Neural progenitor cell (in vitro differentiated cells): ENCODE measurements at regions not wholly inside any gene's neighbourhood (a gene's known extent, or its start where the extent isn't known, plus 50 kb on each side); places are given as distances from the start of the nearest gene placed in this dataset.
A peak's percentile ranks its signal among the peaks of the same experiment; 100 is the strongest.
"Not testable (repeated sequence)": the region's sequence is repeated elsewhere in the genome, so short reads cannot be mapped to it uniquely, and the experiment has no call there.

Source experiments
- DNase-seq: peaks from one replicate; pipeline ENCODE4 v3.0.0-alpha.2; 2016; ENCODE audit warnings: low spot score
- H2AFZ ChIP-seq: fragments of 200-600 bp; sonication (generic); replicated peaks from 2 replicates; pipeline ENCODE4 v1.6.1; 2016; ENCODE audit warnings: antibody characterized with exemption
- H3F3A ChIP-seq: fragments of 200-600 bp; sonication (generic); 2 replicates; pipeline ENCODE4 v1.6.1; 2016; ENCODE audit warnings: antibody characterized with exemption, low read depth
- H3K27ac ChIP-seq: fragments of 200-600 bp; sonication (generic); 2 replicates; pipeline ENCODE4 v1.5.1; 2016; ENCODE audit warnings: mild to moderate bottlenecking
- H3K27me3 ChIP-seq: fragments of 200-600 bp; sonication (generic); 2 replicates; pipeline ENCODE4 v1.6.1; 2016; ENCODE audit warnings: mild to moderate bottlenecking, moderate library complexity
- H3K36me3 ChIP-seq: fragments of 200-600 bp; sonication (generic); 2 replicates; pipeline ENCODE4 v1.5.1; 2016
- H3K4me1 ChIP-seq: fragments of 200-600 bp; sonication (generic); 2 replicates; pipeline ENCODE4 v1.6.1; 2016; ENCODE audit warnings: mixed run types
- H3K4me2 ChIP-seq: fragments of 200-600 bp; sonication (generic); 2 replicates; pipeline ENCODE4 v1.6.1; 2016
- H3K4me3 ChIP-seq: fragments of 200-600 bp; sonication (generic); 2 replicates; pipeline ENCODE4 v1.5.1; 2016
- H3K79me2 ChIP-seq: fragments of 200-600 bp; sonication (generic); 2 replicates; pipeline ENCODE4 v1.6.1; 2016; ENCODE audit warnings: low read depth
- H3K9ac ChIP-seq: fragments of 200-600 bp; sonication (generic); 2 replicates; pipeline ENCODE4 v1.6.1; 2016
- H3K9me3 ChIP-seq: fragments of 200-600 bp; sonication (generic); 2 replicates; pipeline ENCODE4 v1.5.1; 2016; ENCODE audit warnings: low read depth
- H4K20me1 ChIP-seq: fragments of 200-600 bp; sonication (generic); 2 replicates; pipeline ENCODE4 v1.6.1; 2016; ENCODE audit warnings: low read depth
- H3K27ac Mint-ChIP-seq: 3 replicates; pipeline ENCODE4 v1.8.0; 2021; ENCODE audit warnings: mixed read lengths
- H3K27me3 Mint-ChIP-seq: 2 replicates; pipeline ENCODE4 v1.8.0; 2022; ENCODE audit warnings: low read depth, mild to moderate bottlenecking, inconsistent platforms, moderate library complexity, mixed read lengths; ENCODE audit not compliant: insufficient read depth
- H3K36me3 Mint-ChIP-seq: 3 replicates; pipeline ENCODE4 v1.8.0; 2021; ENCODE audit warnings: mixed read lengths
- H3K4me1 Mint-ChIP-seq: 3 replicates; pipeline ENCODE4 v1.8.0; 2021; ENCODE audit warnings: mixed read lengths
- H3K4me3 Mint-ChIP-seq: 3 replicates; pipeline ENCODE4 v1.8.0; 2021; ENCODE audit warnings: mild to moderate bottlenecking, moderate library complexity, mixed read lengths
- H3K9me3 Mint-ChIP-seq: 3 replicates; pipeline ENCODE4 v1.8.0; 2020; ENCODE audit warnings: mixed read lengths
- EZH2 ChIP-seq: fragments of 200-600 bp; sonication (generic); IDR thresholded peaks from 2 replicates; pipeline ENCODE4 v1.6.1; 2017; ENCODE audit warnings: antibody characterized with exemption, mild to moderate bottlenecking, moderate library complexity
- EZH2phosphoT487 ChIP-seq: fragments of 200-600 bp; sonication (generic); IDR thresholded peaks from 2 replicates; pipeline ENCODE4 v1.6.1; 2017; ENCODE audit warnings: antibody characterized with exemption
- TF ChIP-seq, protein P1 (sequence below): fragments of 200-600 bp; sonication (generic); IDR thresholded peaks from 2 replicates; pipeline ENCODE4 v1.5.1; 2017; ENCODE audit warnings: antibody characterized with exemption, mild to moderate bottlenecking

DNA sequence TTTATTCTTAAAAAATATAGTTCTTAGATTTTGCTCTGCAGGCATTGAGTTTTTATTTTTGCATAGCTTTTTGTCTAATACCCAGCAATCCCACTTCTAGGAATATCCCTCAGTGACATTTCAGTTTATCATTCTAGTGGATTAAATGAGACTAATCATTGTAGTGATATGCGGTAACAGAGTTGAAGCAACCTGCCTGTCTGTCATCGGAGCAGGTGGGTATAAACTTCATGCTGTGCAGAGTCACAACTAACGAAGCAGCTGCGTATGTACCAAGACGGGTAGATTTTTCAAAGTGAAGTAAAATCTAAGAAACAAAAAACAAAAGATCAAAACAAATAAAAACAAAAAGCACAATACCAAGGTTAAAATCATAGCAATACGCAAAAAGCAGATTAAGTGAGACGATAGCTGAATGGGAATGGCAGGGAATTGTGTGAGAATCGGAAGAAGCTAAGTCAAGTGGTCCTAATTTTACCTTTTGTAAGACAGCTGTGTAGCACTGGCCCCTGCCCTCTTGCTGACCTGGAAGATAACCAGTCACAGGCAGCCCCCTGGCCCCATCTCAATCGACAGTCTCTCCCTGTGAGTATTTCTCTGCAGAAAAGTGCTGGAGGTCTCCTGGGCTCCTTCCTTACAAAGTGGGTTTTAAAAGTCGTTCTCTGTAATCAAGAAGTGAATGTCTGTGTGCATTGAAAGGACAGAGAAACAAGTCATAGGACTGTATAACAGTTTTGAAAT, 169.2 kb downstream of the OR2B2 start:
- H3K27me3 Mint-ChIP-seq, result peaks cover 10% of the 10 kb centered on the region
- H3F3A ChIP-seq, result peaks cover 6% of the 10 kb centered on the region
- no peaks in the 10 kb centered on the region for H3K79me2 ChIP-seq
- peak overlapping the region; percentile 19 for H3K4me3 ChIP-seq
- peaks cover 11% of the 10 kb centered on the region for H3K4me1 Mint-ChIP-seq
- peak; percentile 42 for DNase-seq
- no peaks in the 10 kb centered on the region for H3K9me3 ChIP-seq
- no peak overlapping the region for H2AFZ ChIP-seq
- peaks cover 89% of the 10 kb centered on the region for H3K27me3 ChIP-seq
- H3K4me2 ChIP-seq, result peak overlapping the region; percentile 67
- H3K27ac Mint-ChIP-seq, result no peak overlapping the region
- H3K27ac ChIP-seq, result no peak overlapping the region
- no peak overlapping the region for H3K4me3 Mint-ChIP-seq
- TF ChIP-seq EZH2 (no peak), EZH2phosphoT487 (no peak)
- TF ChIP-seq, protein P1, sequence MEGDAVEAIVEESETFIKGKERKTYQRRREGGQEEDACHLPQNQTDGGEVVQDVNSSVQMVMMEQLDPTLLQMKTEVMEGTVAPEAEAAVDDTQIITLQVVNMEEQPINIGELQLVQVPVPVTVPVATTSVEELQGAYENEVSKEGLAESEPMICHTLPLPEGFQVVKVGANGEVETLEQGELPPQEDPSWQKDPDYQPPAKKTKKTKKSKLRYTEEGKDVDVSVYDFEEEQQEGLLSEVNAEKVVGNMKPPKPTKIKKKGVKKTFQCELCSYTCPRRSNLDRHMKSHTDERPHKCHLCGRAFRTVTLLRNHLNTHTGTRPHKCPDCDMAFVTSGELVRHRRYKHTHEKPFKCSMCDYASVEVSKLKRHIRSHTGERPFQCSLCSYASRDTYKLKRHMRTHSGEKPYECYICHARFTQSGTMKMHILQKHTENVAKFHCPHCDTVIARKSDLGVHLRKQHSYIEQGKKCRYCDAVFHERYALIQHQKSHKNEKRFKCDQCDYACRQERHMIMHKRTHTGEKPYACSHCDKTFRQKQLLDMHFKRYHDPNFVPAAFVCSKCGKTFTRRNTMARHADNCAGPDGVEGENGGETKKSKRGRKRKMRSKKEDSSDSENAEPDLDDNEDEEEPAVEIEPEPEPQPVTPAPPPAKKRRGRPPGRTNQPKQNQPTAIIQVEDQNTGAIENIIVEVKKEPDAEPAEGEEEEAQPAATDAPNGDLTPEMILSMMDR, result no peak
- H3K4me1 ChIP-seq, result peaks cover 10% of the 10 kb centered on the region
- H4K20me1 ChIP-seq, result peaks cover 5% of the 10 kb centered on the region
- no peaks in the 10 kb centered on the region for H3K9me3 Mint-ChIP-seq
- no peak overlapping the region for H3K9ac ChIP-seq
- H3K36me3 ChIP-seq, result no peaks in the 10 kb centered on the region
- no peaks in the 10 kb centered on the region for H3K36me3 Mint-ChIP-seq

DNA sequence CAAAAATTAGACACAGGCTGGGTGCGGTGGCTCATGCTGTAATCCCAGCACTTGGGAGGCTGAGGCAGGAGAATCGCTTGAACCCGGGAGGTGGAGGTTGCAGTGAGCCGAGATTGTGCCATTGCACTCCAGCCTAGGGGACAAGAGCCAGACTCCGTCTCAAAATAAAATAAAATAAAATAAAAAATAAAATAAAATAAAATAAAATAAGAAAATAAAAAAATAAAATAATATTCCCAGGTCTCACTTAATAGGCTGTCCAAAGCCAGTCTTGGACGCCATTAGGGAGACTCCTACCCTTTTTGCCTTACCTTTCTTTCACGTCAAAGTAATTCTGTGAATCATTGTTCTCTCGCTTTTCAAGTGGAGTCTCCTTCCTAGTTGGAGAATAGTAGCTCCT, 172.3 kb downstream of the OR2B2 start:
- H3K4me2 ChIP-seq, DNase-seq, H3K79me2 ChIP-seq, H3K9ac ChIP-seq, H3K27ac Mint-ChIP-seq, H3K27ac ChIP-seq, H3K9me3 Mint-ChIP-seq, H3K36me3 Mint-ChIP-seq, H3K36me3 ChIP-seq, H3F3A ChIP-seq, H3K4me3 Mint-ChIP-seq, H3K4me3 ChIP-seq, H2AFZ ChIP-seq, H4K20me1 ChIP-seq, H3K27me3 Mint-ChIP-seq, H3K9me3 ChIP-seq, H3K4me1 ChIP-seq: not testable (repeated sequence)
- H3K4me1 Mint-ChIP-seq, result peaks cover 11% of the 10 kb centered on the region
- H3K27me3 ChIP-seq, result peaks cover 87% of the 10 kb centered on the region

DNA sequence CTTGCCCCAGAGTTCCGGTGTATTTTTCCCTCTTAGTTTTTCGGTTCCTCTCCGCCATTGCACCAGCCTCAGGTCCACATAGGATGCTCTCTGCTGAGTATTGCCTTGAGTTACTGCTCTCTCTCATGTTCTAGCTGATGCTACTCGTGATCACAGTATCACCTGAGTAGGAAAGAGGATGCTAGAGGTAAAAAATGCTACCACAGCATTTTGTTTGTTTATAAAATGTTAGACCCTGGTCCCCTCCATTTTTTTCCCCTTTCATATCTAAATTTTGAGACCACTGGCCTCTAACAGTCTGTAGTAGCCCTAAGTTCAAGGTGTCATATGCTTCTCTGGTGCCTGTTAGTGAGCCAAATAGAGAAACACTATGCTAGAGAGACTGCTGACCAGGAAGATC, 175.5 kb downstream of the OR2B2 start:
- Histone ChIP-seq H3K36me3 (no peaks in the 10 kb centered on the region), H3F3A (no peaks in the 10 kb centered on the region), H3K4me2 (no peak overlapping the region), H3K4me3 (no peak overlapping the region), H3K27me3 (peaks cover 61% of the 10 kb centered on the region), H3K4me1 (no peaks in the 10 kb centered on the region), H4K20me1 (no peaks in the 10 kb centered on the region), H3K27ac (no peak overlapping the region), H2AFZ (no peak overlapping the region), H3K9me3 (no peaks in the 10 kb centered on the region), H3K79me2 (no peaks in the 10 kb centered on the region), H3K9ac (no peak overlapping the region)
- TF ChIP-seq, protein P1, result no peak
- no peak for TF ChIP-seq EZH2
- TF ChIP-seq EZH2phosphoT487, result no peak
- Mint-ChIP-seq H3K27me3 (peaks cover 10% of the 10 kb centered on the region), H3K36me3 (no peaks in the 10 kb centered on the region), H3K4me3 (no peak overlapping the region), H3K27ac (no peak overlapping the region), H3K4me1 (no peaks in the 10 kb centered on the region), H3K9me3 (no peaks in the 10 kb centered on the region)
- DNase-seq, result no peak

DNA sequence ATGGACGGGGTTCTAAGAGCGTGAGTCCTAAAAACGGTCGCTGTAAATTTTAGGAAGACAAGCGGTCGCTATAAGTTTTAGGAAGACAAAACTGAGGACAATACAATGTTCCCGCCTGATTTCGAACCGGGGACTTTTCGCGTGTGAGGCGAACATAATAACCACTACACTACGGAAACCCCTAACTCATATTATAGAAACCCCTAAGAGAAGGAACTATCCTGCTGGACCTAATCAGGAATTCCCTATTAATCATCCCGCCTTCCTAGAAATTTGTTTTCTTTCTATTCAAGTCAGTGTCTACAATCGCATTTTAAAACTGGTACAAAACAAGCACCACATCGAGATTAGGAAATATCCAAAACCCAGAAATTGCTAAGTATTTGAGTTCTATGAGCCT, 183.8 kb downstream of the OR2B2 start:
- H3K36me3 ChIP-seq, result no peaks in the 10 kb centered on the region
- H3K27me3 ChIP-seq, result peaks cover 57% of the 10 kb centered on the region
- H3K4me3 Mint-ChIP-seq, result no peak overlapping the region
- DNase-seq, result no peak
- peaks cover 6% of the 10 kb centered on the region for H3K27me3 Mint-ChIP-seq
- H3K4me3 ChIP-seq, result no peak overlapping the region
- no peaks in the 10 kb centered on the region for H3K4me1 ChIP-seq
- no peaks in the 10 kb centered on the region for H3K79me2 ChIP-seq
- no peaks in the 10 kb centered on the region for H3K4me1 Mint-ChIP-seq
- TF ChIP-seq EZH2phosphoT487 (no peak), EZH2 (no peak)
- TF ChIP-seq, protein P1, result no peak
- H3K9ac ChIP-seq, result no peak overlapping the region
- H3K27ac ChIP-seq, result no peak overlapping the region
- H3K36me3 Mint-ChIP-seq, result no peaks in the 10 kb centered on the region
- H3F3A ChIP-seq, result no peaks in the 10 kb centered on the region
- no peaks in the 10 kb centered on the region for H3K9me3 Mint-ChIP-seq
- no peak overlapping the region for H3K27ac Mint-ChIP-seq
- H2AFZ ChIP-seq, result no peak overlapping the region
- H4K20me1 ChIP-seq, result no peaks in the 10 kb centered on the region
- H3K9me3 ChIP-seq, result no peaks in the 10 kb centered on the region
- H3K4me2 ChIP-seq, result no peak overlapping the region
